ENCODE measurements at regions not wholly inside any gene's neighbourhood (a gene's known extent, or its start where the extent isn't known, plus 50 kb on each side); places are given as distances from the start of the nearest gene placed in this dataset.
A peak's percentile ranks its signal among the peaks of the same experiment; 100 is the strongest.

GRCh38 chr7:8982338-8982992, 549.1 kb downstream of the NXPH1 start:
- peak; percentile 49 for DNase-seq (ENCODE audit: low spot score)
- Mint-ChIP-seq H3K4me1 (peaks cover 23% of the 10 kb centered on the region), H3K9me3 (no peaks in the 10 kb centered on the region), H3K4me3 (no peak overlapping the region), H3K36me3 (no peaks in the 10 kb centered on the region), H3K27ac (peak overlapping the region; percentile 78), H3K27me3 (ENCODE audit: insufficient read depth, low read depth) (no peaks in the 10 kb centered on the region)
- H3F3A ChIP-seq (ENCODE audit: low read depth), result peaks cover 15% of the 10 kb centered on the region
- H3K4me2 ChIP-seq, result peak overlapping the region; percentile 2
- H3K4me3 ChIP-seq, result no peak overlapping the region
- TF ChIP-seq EZH2 (IDR thresholded peaks at IDR 0.05) (no peak), EZH2phosphoT487 (IDR thresholded peaks at IDR 0.05) (no peak)
- TF ChIP-seq, protein P1, sequence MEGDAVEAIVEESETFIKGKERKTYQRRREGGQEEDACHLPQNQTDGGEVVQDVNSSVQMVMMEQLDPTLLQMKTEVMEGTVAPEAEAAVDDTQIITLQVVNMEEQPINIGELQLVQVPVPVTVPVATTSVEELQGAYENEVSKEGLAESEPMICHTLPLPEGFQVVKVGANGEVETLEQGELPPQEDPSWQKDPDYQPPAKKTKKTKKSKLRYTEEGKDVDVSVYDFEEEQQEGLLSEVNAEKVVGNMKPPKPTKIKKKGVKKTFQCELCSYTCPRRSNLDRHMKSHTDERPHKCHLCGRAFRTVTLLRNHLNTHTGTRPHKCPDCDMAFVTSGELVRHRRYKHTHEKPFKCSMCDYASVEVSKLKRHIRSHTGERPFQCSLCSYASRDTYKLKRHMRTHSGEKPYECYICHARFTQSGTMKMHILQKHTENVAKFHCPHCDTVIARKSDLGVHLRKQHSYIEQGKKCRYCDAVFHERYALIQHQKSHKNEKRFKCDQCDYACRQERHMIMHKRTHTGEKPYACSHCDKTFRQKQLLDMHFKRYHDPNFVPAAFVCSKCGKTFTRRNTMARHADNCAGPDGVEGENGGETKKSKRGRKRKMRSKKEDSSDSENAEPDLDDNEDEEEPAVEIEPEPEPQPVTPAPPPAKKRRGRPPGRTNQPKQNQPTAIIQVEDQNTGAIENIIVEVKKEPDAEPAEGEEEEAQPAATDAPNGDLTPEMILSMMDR (IDR thresholded peaks at IDR 0.05), result no peak
- H2AFZ ChIP-seq (replicated peaks), result no peak overlapping the region
- H3K9me3 ChIP-seq (ENCODE audit: low read depth), result no peaks in the 10 kb centered on the region
- no peaks in the 10 kb centered on the region for H4K20me1 ChIP-seq (ENCODE audit: low read depth)
- H3K27ac ChIP-seq, result peak overlapping the region; percentile 63
- peaks cover 18% of the 10 kb centered on the region for H3K4me1 ChIP-seq
- no peaks in the 10 kb centered on the region for H3K36me3 ChIP-seq
- no peaks in the 10 kb centered on the region for H3K27me3 ChIP-seq
- H3K9ac ChIP-seq, result no peak overlapping the region
- H3K79me2 ChIP-seq (ENCODE audit: low read depth), result no peaks in the 10 kb centered on the region

- no peaks in the 10 kb centered on the region for H3K36me3 ChIP-seq
- Mint-ChIP-seq H3K4me1 (peaks cover 23% of the 10 kb centered on the region), H3K36me3 (no peaks in the 10 kb centered on the region)
Measured at GRCh38 chr7:8985255-8985654, 551.8 kb downstream of the NXPH1 start.

GRCh38 chr7:8988267-8988666, 554.9 kb downstream of the NXPH1 start:
- H4K20me1 ChIP-seq (ENCODE audit: low read depth), result no peaks in the 10 kb centered on the region
- Mint-ChIP-seq H3K27ac (no peak overlapping the region), H3K27me3 (ENCODE audit: insufficient read depth, low read depth) (no peaks in the 10 kb centered on the region)

More at GRCh38 chr7:8985255-8985654, 551.8 kb downstream of the NXPH1 start:
- H3K27me3 Mint-ChIP-seq (ENCODE audit: insufficient read depth, low read depth), result no peaks in the 10 kb centered on the region
- Histone ChIP-seq H3K9ac (no peak overlapping the region), H3K27me3 (no peaks in the 10 kb centered on the region), H3K4me1 (peaks cover 18% of the 10 kb centered on the region), H3K4me3 (no peak overlapping the region), H3K4me2 (no peak overlapping the region), H3K79me2 (ENCODE audit: low read depth) (no peaks in the 10 kb centered on the region), H4K20me1 (ENCODE audit: low read depth) (no peaks in the 10 kb centered on the region), H3K9me3 (ENCODE audit: low read depth) (no peaks in the 10 kb centered on the region), H3K27ac (no peak overlapping the region), H2AFZ (replicated peaks) (no peak overlapping the region), H3F3A (ENCODE audit: low read depth) (peaks cover 15% of the 10 kb centered on the region)
- DNase-seq (ENCODE audit: low spot score), result no peak
- H3K4me3 Mint-ChIP-seq, result no peak overlapping the region
- H3K27ac Mint-ChIP-seq, result no peak overlapping the region
- no peaks in the 10 kb centered on the region for H3K9me3 Mint-ChIP-seq
- TF ChIP-seq, protein P1 (IDR thresholded peaks at IDR 0.05), result no peak
- TF ChIP-seq EZH2phosphoT487 (IDR thresholded peaks at IDR 0.05) (no peak), EZH2 (IDR thresholded peaks at IDR 0.05) (no peak)

More at GRCh38 chr7:8988267-8988666, 554.9 kb downstream of the NXPH1 start:
- Histone ChIP-seq H3F3A (ENCODE audit: low read depth) (peaks cover 6% of the 10 kb centered on the region), H3K4me1 (peaks cover 5% of the 10 kb centered on the region), H3K9me3 (ENCODE audit: low read depth) (no peaks in the 10 kb centered on the region), H2AFZ (replicated peaks) (no peak overlapping the region), H3K4me2 (no peak overlapping the region), H3K36me3 (no peaks in the 10 kb centered on the region), H3K27ac (no peak overlapping the region), H3K9ac (no peak overlapping the region), H3K79me2 (ENCODE audit: low read depth) (no peaks in the 10 kb centered on the region), H3K27me3 (no peaks in the 10 kb centered on the region), H3K4me3 (no peak overlapping the region)
- Mint-ChIP-seq H3K36me3 (no peaks in the 10 kb centered on the region), H3K4me1 (peaks cover 11% of the 10 kb centered on the region), H3K4me3 (no peak overlapping the region), H3K9me3 (no peaks in the 10 kb centered on the region)
- TF ChIP-seq EZH2 (IDR thresholded peaks at IDR 0.05) (no peak), EZH2phosphoT487 (IDR thresholded peaks at IDR 0.05) (no peak)
- TF ChIP-seq, protein P1 (IDR thresholded peaks at IDR 0.05), result no peak
- no peak for DNase-seq (ENCODE audit: low spot score)
